NCI-H2196 (cell line): ENCODE measurements at regions not wholly inside any gene's neighbourhood (a gene's known extent, or its start where the extent isn't known, plus 50 kb on each side); places are given as distances from the start of the nearest gene placed in this dataset.

ENCODE experiments used
- DNase-seq: peaks from one replicate; lab custom pipeline; 2025; ENCODE audit not compliant: unreplicated experiment; lab: John Stamatoyannopoulos, UW

- DNase-seq = no peak
Measured at GRCh38 chr5:167248257-167248656, 1043.2 kb upstream of the WWC1 start.

GRCh38 chr5:167250996-167251395 lies 1040.4 kb upstream of the WWC1 start:
- no peak for DNase-seq

- DNase-seq = no peak
Measured at GRCh38 chr5:167254132-167254531, 1037.3 kb upstream of the WWC1 start.

- DNase-seq = no peak
Measured at GRCh38 chr5:167255926-167256325, 1035.5 kb upstream of the WWC1 start.

GRCh38 chr5:167259806-167260205 lies 1031.6 kb upstream of the WWC1 start:
- no peak for DNase-seq

GRCh38 chr5:167261309-167262100 lies 1029.9 kb upstream of the WWC1 start:
- no peak for DNase-seq

- DNase-seq = no peak
Measured at GRCh38 chr5:167263185-167263584, 1028.3 kb upstream of the WWC1 start.

- no peak for DNase-seq
Measured at GRCh38 chr5:167264348-167264747, 1027.1 kb upstream of the WWC1 start.

- no peak for DNase-seq
Measured at GRCh38 chr5:167268337-167268736, 1023.1 kb upstream of the WWC1 start.

- DNase-seq = no peak
Measured at GRCh38 chr5:167269146-167269545, 1022.3 kb upstream of the WWC1 start.

- DNase-seq = no peak
Measured at GRCh38 chr5:167271081-167271480, 1020.4 kb upstream of the WWC1 start.

- no peak for DNase-seq
Measured at GRCh38 chr5:167271511-167271910, 1019.9 kb upstream of the WWC1 start.

- DNase-seq = no peak
Measured at GRCh38 chr5:167280111-167280510, 1011.3 kb upstream of the WWC1 start.

- DNase-seq = no peak
Measured at GRCh38 chr5:167281925-167282324, 1009.5 kb upstream of the WWC1 start.

GRCh38 chr5:167283691-167284090 lies 1007.8 kb upstream of the WWC1 start:
- no peak for DNase-seq

GRCh38 chr5:167284222-167284890 lies 1007.1 kb upstream of the WWC1 start:
- DNase-seq = no peak

- no peak for DNase-seq
Measured at GRCh38 chr5:167285591-167285990, 1005.9 kb upstream of the WWC1 start.

GRCh38 chr5:167286891-167287290 lies 1004.6 kb upstream of the WWC1 start:
- no peak for DNase-seq

- no peak for DNase-seq
Measured at GRCh38 chr5:167290478-167290877, 1001.0 kb upstream of the WWC1 start.

GRCh38 chr5:167294882-167295680 lies 996.4 kb upstream of the WWC1 start:
- DNase-seq = no peak

GRCh38 chr5:167295681-167296005 lies 995.8 kb upstream of the WWC1 start:
- DNase-seq = no peak

GRCh38 chr5:167296066-167296465 lies 995.4 kb upstream of the WWC1 start:
- no peak for DNase-seq
